GM18502 (cell line): ENCODE measurements at regions not wholly inside any gene's neighbourhood (a gene's known extent, or its start where the extent isn't known, plus 50 kb on each side); places are given as distances from the start of the nearest gene placed in this dataset.
"Not testable (repeated sequence)": the region's sequence is repeated elsewhere in the genome, so short reads cannot be mapped to it uniquely, and the experiment has no call there.

ENCODE experiments used
- ATAC-seq: cut with Tn5 transposase; IDR thresholded peaks from one replicate; pipeline ENCODE4 v1.9.1; 2021; ENCODE audit warnings: mild to moderate bottlenecking; ENCODE audit not compliant: unreplicated experiment, poor library complexity

GRCh38 chr1:34366875-34367624, 190.3 kb downstream of the C1orf94 start:
- no peak for ATAC-seq

DNA sequence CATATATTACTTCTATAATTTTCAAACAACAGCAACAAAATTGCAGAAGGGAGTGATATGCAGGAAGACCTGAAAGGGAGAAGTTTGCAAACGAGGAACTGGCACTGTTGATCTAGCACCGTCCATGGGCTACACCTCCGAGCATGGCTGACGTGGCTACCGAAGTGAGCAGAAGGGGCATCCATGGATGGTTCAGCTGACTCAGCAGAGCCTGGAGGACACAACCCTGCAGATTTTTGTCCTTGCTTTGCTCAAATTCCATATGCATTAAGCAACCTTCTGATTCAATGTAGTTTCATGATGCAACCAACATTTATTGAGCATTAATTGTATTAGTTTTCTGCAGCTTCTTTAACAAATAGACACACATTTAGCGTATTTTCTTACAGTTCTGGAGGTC, 191.2 kb downstream of the C1orf94 start:
- no peak for ATAC-seq

DNA sequence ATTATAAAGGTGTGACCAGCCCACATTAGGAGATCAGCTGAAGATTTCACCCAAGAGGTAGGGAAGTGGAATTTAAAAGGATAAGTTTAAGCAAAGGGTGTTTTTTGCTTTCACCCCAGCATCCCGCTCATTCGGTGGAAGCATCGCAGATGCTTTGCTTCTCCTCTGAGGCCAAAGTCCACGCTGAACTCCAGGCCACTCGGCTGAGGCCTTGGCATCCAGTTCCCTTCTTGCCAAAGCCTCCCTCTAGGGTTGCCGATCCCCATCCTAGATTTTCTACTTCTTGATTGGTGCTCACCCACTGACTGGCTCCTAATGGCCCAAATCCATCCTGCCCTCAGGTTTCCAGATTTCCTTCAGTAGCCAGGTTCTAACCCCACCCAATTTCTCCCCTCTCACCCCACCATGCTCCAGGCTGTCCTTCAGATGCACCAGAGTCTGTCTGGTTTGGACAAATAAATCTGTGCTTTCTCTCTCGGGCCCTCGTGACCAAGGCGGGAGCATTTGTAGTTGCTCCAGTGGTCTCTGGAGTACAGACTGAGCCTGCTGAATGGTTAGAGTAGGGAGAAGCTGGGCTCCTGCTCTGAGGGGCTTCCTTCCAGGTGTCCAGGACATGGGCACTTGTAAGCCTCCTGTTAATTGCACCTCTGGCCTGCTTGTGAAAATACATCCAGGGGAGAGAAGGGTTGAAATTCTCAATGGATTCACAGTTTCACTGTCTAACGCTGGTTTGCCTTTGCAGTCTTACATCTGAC, 193.2 kb downstream of the C1orf94 start:
- ATAC-seq = no peak

DNA sequence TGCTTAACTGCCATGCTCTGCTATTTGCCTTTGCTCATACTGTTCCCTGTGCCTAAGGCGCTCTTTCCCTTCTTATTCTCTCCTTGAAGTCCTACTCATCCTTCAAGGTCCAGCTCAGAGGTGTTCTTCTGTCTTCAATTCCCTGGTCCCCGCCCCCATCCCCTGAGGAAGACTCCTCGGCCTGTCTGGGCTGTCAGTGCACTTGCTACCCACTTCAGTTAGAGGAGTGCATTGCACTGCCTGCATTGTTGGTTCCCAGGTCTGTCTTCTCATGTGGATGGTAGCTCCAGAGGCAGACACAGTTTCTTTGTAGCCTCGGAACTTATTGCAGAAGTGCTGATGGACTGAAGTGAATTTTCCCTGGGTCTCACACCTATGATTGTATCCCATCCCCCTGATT, 194.0 kb downstream of the C1orf94 start:
- no peak for ATAC-seq

DNA sequence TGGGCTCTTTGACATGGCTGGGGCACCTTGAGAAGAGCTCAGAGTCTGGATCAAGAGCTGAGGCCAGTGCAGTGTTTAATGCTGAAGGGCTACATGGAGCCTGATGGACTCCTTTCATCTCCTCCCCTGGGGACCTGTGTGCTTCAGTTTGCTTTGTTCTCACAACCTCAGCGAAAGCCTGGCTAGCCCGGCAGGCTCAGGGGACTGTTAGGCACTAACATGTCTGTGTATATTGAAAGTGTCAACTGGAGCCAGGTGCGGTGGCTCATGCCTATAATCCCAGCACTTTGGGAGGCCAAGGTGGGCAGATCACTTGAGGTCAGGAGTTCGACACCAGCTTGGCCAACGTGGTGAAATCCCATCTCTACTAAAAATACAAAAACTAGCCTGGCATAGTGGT, 194.5 kb downstream of the C1orf94 start:
- not testable (repeated sequence) for ATAC-seq

DNA sequence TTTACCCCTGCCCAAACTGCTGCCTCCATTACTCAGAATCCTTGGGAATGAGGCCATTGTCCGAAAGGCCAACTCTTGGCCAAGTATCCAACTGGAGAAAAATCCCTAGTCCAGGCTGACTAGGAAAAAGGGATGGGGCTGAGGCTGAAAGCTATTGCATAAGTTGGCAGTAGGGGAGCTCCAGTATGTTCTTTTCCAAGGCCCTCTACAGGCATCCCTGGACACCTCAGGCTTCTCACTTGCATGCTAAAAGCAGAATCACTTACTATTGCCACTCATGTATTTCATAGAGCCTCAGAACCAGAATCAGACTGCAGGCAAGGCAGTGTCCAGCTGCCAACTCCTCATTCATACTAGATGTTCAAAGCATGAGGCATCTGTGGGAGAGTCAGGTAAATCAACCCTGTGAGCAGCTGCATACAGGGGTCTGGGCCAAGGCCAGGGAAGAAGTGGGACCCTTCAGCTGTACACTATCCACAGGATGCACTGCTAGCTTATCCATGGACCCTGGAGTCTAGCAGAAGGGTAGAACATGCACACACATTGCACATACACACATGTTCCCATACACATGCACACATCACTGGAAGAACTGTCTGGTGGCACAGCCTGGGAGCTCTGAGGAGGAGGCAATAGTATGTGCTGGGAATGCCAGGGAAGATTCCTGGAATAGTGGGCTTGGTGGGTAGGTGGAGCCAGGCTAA, 195.3 kb downstream of the C1orf94 start:
- ATAC-seq = no peak

DNA sequence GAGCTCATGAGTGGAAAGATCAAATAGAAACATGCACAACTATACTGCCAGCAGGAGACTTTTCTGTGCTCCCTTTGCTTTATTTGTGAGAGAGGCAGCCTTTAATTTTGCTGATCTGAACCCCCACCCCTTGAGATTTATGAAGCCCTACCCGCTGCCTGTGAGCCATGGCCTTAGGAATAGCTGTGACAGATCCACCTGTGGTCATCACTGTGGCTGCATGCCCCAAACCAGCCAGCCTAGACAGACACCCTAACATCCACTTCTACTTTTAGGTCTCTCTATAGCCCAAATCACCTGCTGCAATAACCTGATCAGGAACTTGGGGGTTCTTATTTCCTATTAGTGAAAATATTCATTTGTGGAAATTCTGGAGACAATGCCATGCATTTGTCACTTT, 196.2 kb downstream of the C1orf94 start:
- no peak for ATAC-seq

GRCh38 chr1:34373912-34374311, 197.2 kb downstream of the C1orf94 start:
- ATAC-seq = no peak

- ATAC-seq = no peak
Observed at GRCh38 chr1:34376531-34376930, 199.8 kb downstream of the C1orf94 start.

GRCh38 chr1:34378968-34379856, 202.5 kb downstream of the C1orf94 start:
- ATAC-seq = no peak

GRCh38 chr1:34379911-34380310, 203.2 kb downstream of the C1orf94 start:
- no peak for ATAC-seq

GRCh38 chr1:34380526-34381124, 203.9 kb downstream of the C1orf94 start:
- no peak for ATAC-seq

GRCh38 chr1:34389974-34390373, 213.3 kb downstream of the C1orf94 start:
- ATAC-seq = no peak

- no peak for ATAC-seq
Observed at GRCh38 chr1:34396042-34396441, 219.3 kb downstream of the C1orf94 start.

DNA sequence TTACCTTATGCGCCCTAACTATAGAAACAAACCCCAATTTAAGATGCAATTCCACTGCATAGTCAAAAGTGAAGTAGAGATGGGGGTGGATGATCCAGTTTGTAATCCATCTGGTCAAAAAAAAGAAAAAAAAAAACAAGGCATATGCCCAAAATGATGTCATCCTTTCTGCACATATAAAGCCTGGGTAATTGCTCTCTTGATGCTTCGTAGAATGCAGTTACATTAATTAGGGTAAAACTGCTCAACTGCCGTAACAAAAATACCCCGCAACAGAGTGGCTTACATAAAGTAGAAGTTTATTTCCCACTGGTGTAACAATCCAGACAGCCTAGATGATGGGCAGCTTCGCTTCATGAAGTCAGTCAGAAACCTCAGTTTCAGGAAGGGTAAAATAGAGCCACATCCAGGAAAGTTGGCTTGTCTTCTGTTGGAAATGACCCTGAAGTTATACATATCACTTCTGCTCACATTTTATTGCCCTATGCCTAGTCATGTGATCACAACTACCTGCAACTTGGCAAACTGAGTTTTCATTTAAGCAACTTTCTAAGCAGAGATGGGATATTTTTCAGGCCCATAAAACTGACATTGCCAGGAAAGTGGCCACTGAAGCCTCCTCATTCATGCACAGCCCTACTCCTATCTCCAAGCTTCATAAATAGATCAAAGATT, 221.7 kb downstream of the C1orf94 start:
- no peak for ATAC-seq

DNA sequence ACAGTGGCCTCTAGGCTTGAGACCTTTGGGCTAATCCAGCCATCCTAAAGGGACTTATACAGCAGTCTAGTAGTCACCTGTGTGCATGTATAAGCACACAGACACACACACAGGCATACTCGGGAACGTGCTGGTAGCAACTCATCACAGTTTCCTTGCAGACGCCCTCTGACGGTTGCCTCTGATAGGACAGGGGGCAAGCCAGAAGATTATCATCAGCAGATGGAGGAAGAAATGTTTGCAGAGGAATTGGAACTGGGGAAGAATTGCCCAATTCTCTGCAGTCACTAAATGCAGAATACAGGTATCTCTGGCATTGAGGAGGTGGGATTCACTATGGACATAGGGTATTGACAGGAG, 222.2 kb downstream of the C1orf94 start:
- no peak for ATAC-seq

GRCh38 chr1:34400675-34401074, 224.0 kb downstream of the C1orf94 start:
- ATAC-seq = no peak

DNA sequence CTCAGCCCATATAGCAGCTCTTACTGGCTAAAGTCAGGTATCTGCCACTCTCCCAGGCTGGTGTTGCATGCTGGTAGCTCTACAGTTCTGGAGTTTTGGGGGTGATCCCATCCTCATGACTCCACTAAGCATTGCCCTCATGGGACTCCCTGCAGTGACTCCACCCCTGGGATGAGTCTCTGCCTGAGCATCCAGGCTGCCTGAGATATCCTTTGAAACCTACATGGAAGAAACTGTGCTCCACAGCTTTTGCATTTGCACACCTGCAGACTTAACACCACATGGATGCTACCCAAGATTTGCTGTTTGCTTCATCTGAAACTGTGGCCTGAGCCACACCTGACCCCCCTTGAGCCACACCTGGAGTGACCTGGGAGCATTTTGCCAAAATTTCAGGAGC, 226.4 kb downstream of the C1orf94 start:
- ATAC-seq = no peak

- no peak for ATAC-seq
Observed at GRCh38 chr1:34404804-34405203, 228.1 kb downstream of the C1orf94 start.
